ENCODE measurements at regions not wholly inside any gene's neighbourhood (a gene's known extent, or its start where the extent isn't known, plus 50 kb on each side); places are given as distances from the start of the nearest gene placed in this dataset.

DNA sequence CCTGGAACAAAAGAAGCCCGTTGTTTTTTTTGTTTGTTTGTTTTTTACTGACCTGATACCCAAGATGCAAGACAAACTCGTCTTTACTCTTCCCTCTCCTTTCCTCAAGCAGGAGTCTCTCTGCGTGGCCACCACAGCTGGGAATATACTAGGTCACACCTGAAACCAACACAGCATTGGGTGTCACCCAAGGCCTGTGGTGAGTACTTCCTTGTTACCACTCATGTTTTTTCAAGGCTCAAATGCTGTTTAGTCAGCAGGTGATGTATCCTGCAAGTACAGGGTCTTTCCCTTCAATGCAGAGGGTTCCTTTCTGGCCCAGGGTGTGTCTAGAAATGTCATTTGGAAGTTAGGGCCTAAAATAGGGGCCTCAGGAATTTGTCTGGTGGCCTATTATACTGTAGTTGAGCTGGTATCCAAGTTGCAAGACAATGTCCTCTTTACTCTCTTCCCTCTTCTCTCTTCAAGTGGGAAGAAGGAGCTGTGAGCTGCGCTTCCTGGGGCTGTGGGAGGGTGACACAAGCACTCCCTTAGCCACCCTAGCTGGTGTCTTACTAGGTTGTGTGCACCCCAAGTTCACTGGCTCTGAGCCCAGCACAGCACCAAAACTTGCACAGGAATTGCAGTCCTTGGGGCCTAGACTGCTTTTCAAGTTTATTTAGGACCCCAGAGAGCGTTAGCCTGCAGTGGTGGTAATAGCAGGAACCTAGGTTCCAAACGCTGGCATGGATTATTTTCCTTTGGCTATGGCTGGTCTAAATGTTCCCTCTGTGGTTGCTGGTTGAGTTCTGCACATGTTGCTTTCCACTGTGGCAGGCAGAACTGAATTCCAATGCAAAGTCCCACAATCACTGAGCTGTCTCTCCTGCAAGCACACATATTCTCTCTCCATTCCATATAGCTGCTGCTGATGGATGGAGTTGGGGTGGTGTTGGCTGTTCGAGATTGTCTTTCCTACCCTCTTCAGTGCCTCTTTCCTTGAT, 91.4 kb upstream of the LYPLAL1 start:
- Mint-ChIP-seq H3K27ac (no peak overlapping the region), H3K9me3 (no peaks in the 10 kb centered on the region), H3K36me3 (ENCODE audit: low read depth) (no peaks in the 10 kb centered on the region), H3K27me3 (ENCODE audit: insufficient read depth) (no peaks in the 10 kb centered on the region), H3K4me3 (no peak overlapping the region), H3K4me1 (no peaks in the 10 kb centered on the region)
- no peaks in the 10 kb centered on the region for H3K27me3 ChIP-seq (ENCODE audit: control insufficient read depth, insufficient read depth, low read length, poor library complexity, severe bottlenecking)
- no peak overlapping the region for H3K9ac ChIP-seq (ENCODE audit: extremely low read depth, low read length, poor library complexity, severe bottlenecking)
- no peaks in the 10 kb centered on the region for H3K4me1 ChIP-seq (ENCODE audit: control insufficient read depth, insufficient read depth, low read length)
- 86 to 92% methylated on average over 4 to 7 of the region's 7 CpGs for WGBS, 2 experiments (ENCODE audit: insufficient coverage in 1 of 2, insufficient read length in 1 of 2)
- TF ChIP-seq, protein P1, sequence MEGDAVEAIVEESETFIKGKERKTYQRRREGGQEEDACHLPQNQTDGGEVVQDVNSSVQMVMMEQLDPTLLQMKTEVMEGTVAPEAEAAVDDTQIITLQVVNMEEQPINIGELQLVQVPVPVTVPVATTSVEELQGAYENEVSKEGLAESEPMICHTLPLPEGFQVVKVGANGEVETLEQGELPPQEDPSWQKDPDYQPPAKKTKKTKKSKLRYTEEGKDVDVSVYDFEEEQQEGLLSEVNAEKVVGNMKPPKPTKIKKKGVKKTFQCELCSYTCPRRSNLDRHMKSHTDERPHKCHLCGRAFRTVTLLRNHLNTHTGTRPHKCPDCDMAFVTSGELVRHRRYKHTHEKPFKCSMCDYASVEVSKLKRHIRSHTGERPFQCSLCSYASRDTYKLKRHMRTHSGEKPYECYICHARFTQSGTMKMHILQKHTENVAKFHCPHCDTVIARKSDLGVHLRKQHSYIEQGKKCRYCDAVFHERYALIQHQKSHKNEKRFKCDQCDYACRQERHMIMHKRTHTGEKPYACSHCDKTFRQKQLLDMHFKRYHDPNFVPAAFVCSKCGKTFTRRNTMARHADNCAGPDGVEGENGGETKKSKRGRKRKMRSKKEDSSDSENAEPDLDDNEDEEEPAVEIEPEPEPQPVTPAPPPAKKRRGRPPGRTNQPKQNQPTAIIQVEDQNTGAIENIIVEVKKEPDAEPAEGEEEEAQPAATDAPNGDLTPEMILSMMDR (conservative IDR thresholded peaks at IDR 0.05): no peak
- no peak overlapping the region for H3K27ac ChIP-seq (ENCODE audit: low read depth, low read length)
- H3K4me3 ChIP-seq (ENCODE audit: low read length): no peak overlapping the region
- no peaks in the 10 kb centered on the region for H3K9me3 ChIP-seq (ENCODE audit: control insufficient read depth, low read length)
- no peak for DNase-seq
- H3K36me3 ChIP-seq (ENCODE audit: control insufficient read depth, insufficient read depth, low read length): no peaks in the 10 kb centered on the region

GRCh38 chr1:219083631-219084030, 90.0 kb upstream of the LYPLAL1 start:
- H3K27me3 ChIP-seq (ENCODE audit: control insufficient read depth, insufficient read depth, low read length, poor library complexity, severe bottlenecking): no peaks in the 10 kb centered on the region
- no peaks in the 10 kb centered on the region for H3K9me3 ChIP-seq (ENCODE audit: control insufficient read depth, low read length)
- Mint-ChIP-seq H3K36me3 (ENCODE audit: low read depth) (no peaks in the 10 kb centered on the region), H3K4me1 (no peaks in the 10 kb centered on the region), H3K27me3 (ENCODE audit: insufficient read depth) (no peaks in the 10 kb centered on the region), H3K4me3 (no peak overlapping the region), H3K9me3 (no peaks in the 10 kb centered on the region), H3K27ac (no peak overlapping the region)
- TF ChIP-seq, protein P1 (conservative IDR thresholded peaks at IDR 0.05): no peak
- no peak for DNase-seq
- no peak overlapping the region for H3K9ac ChIP-seq (ENCODE audit: extremely low read depth, low read length, poor library complexity, severe bottlenecking)
- 100% methylated on average over 1 of the region's 1 CpG; no CpG with 5 or more reads in 1 of the 2 experiments for WGBS, 2 experiments (ENCODE audit: insufficient coverage in 1 of 2, insufficient read length in 1 of 2)
- no peaks in the 10 kb centered on the region for H3K36me3 ChIP-seq (ENCODE audit: control insufficient read depth, insufficient read depth, low read length)
- H3K4me1 ChIP-seq (ENCODE audit: control insufficient read depth, insufficient read depth, low read length): no peaks in the 10 kb centered on the region
- no peak overlapping the region for H3K4me3 ChIP-seq (ENCODE audit: low read length)
- H3K27ac ChIP-seq (ENCODE audit: low read depth, low read length): no peak overlapping the region

- no peaks in the 10 kb centered on the region for H3K4me1 ChIP-seq (ENCODE audit: control insufficient read depth, insufficient read depth, low read length)
- H3K27ac Mint-ChIP-seq: no peak overlapping the region
- WGBS, 2 experiments (ENCODE audit: insufficient coverage in 1 of 2, insufficient read length in 1 of 2): 100% methylated on average over 1 to 2 of the region's 3 CpGs
- no peak overlapping the region for H3K27ac ChIP-seq (ENCODE audit: low read depth, low read length)
- H3K9ac ChIP-seq (ENCODE audit: extremely low read depth, low read length, poor library complexity, severe bottlenecking): no peak overlapping the region
- H3K9me3 Mint-ChIP-seq: no peaks in the 10 kb centered on the region
- H3K9me3 ChIP-seq (ENCODE audit: control insufficient read depth, low read length): no peaks in the 10 kb centered on the region
- H3K27me3 Mint-ChIP-seq (ENCODE audit: insufficient read depth): no peaks in the 10 kb centered on the region
- DNase-seq: no peak
- TF ChIP-seq, protein P1 (conservative IDR thresholded peaks at IDR 0.05): no peak
- H3K27me3 ChIP-seq (ENCODE audit: control insufficient read depth, insufficient read depth, low read length, poor library complexity, severe bottlenecking): no peaks in the 10 kb centered on the region
- H3K4me3 ChIP-seq (ENCODE audit: low read length): no peak overlapping the region
- no peaks in the 10 kb centered on the region for H3K36me3 Mint-ChIP-seq (ENCODE audit: low read depth)
- H3K4me3 Mint-ChIP-seq: no peak overlapping the region
- H3K4me1 Mint-ChIP-seq: no peaks in the 10 kb centered on the region
- H3K36me3 ChIP-seq (ENCODE audit: control insufficient read depth, insufficient read depth, low read length): no peaks in the 10 kb centered on the region
These were observed 88.6 kb upstream of the LYPLAL1 start for GRCh38 chr1:219085082-219085481.

All from endodermal cell (in vitro differentiated cells).